PC-9 (cell line): ENCODE measurements at regions not wholly inside any gene's neighbourhood (a gene's known extent, or its start where the extent isn't known, plus 50 kb on each side); places are given as distances from the start of the nearest gene placed in this dataset.

Experiments
- CTCF ChIP-seq: fragments of 200-600 bp; sonication (generic); conservative IDR thresholded peaks from 2 replicates; pipeline ENCODE4 v1.6.1; 2017; ENCODE audit warnings: mixed run types, antibody characterized with exemption, mild to moderate bottlenecking, moderate library complexity
- EZH2 ChIP-seq: fragments of 200-600 bp; sonication (generic); IDR thresholded peaks from 2 replicates; pipeline ENCODE4 v1.8.0; 2017; ENCODE audit warnings: antibody characterized with exemption, low read depth

- TF ChIP-seq CTCF (no peak), EZH2 (no peak)
Measured at GRCh38 chr13:75042807-75043206, 439.2 kb downstream of the TBC1D4 start.
